Kidney (tissue), 13 donors: ENCODE measurements at regions not wholly inside any gene's neighbourhood (a gene's known extent, or its start where the extent isn't known, plus 50 kb on each side); places are given as distances from the start of the nearest gene placed in this dataset.
A peak's percentile ranks its signal among the peaks of the same experiment; 100 is the strongest.

Source experiments
- DNase-seq, 5 donors: peaks; one replicate each; pipeline ENCODE4 v3.0.0-alpha.2; 2013 to 2020
- FAIRE-seq: peaks from 2 replicates; lab custom pipeline; 2012; peaks lifted over from hg19 to GRCh38; lab: Jason Lieb, UNC
- H3K27ac ChIP-seq, 2 donors: one replicate each; pipeline ENCODE4 v1.7.0; 2013; ENCODE audit warnings: low read depth in 2 of 2, low read length in 2 of 2, inconsistent platforms in 1 of 2
- H3K27me3 ChIP-seq: one replicate; pipeline ENCODE4 v1.7.1; 2013; ENCODE audit warnings: low read length, inconsistent platforms; ENCODE audit not compliant: control insufficient read depth, insufficient read depth
- H3K36me3 ChIP-seq, 3 donors: one replicate each; pipeline versions ENCODE4 v1.7.0 to v1.7.1; 2013; ENCODE audit warnings: low read length in 3 of 3, control low read depth in 1 of 3, inconsistent platforms in 1 of 3; ENCODE audit not compliant: insufficient read depth in 3 of 3, control insufficient read depth in 2 of 3
- H3K4me1 ChIP-seq, 3 donors: one replicate each; pipeline versions ENCODE4 v1.7.0 to v1.7.1; 2013; ENCODE audit warnings: low read length in 3 of 3, inconsistent platforms in 1 of 3, low read depth in 1 of 3; ENCODE audit not compliant: control insufficient read depth in 2 of 3, insufficient read depth in 2 of 3
- H3K4me3 ChIP-seq, 3 donors: one replicate each; pipeline versions ENCODE4 v1.7.0 to v1.8.1; 2013; ENCODE audit warnings: low read length in 3 of 3, control low read depth in 1 of 3, inconsistent platforms in 1 of 3
- H3K9ac ChIP-seq, 3 donors: one replicate each; pipeline versions ENCODE4 v1.7.0 to v1.7.1; 2013; ENCODE audit warnings: low read length in 3 of 3, control low read depth in 1 of 3, inconsistent platforms in 1 of 3
- H3K9me3 ChIP-seq, 3 donors: one replicate each; pipeline versions ENCODE4 v1.7.0 to v1.7.1; 2013; ENCODE audit warnings: low read length in 3 of 3, control low read depth in 1 of 3, inconsistent platforms in 1 of 3; ENCODE audit not compliant: control insufficient read depth in 2 of 3, insufficient read depth in 1 of 3
- CTCF ChIP-seq: IDR thresholded peaks from 3 replicates; pipeline ENCODE4 v1.5.1; 2012; ENCODE audit warnings: mild to moderate bottlenecking, moderate library complexity, borderline replicate concordance; ENCODE audit not compliant: insufficient read depth; ENCODE audit errors: extremely low read depth
- intact Hi-C: fragments of 100-400 bp; cut with DNase I; formaldehyde crosslinking; loops from one replicate; pipeline ENCODE4 v1.11.1; 2022
- donor health status: control.
- donor health status: control.
- donor health status: control.
- donor health status: control.
- donor health status: control.
- donor health status: DM: yes; HTN: yes; CAD: no.
- donor health status: Normal renal cell carcinoma (clear cell type).

GRCh38 chr1:30412241-30413110 is 310.9 kb downstream of the MATN1 start:
- no peak for FAIRE-seq

GRCh38 chr1:30411206-30411605 is 312.2 kb downstream of the MATN1 start:
- DNase-seq: peak in 1 of 5 donors; percentile 8
- H3K4me3 ChIP-seq: no peak overlapping the region
- H3K27me3 ChIP-seq: no peaks in the 10 kb centered on the region
- no peak for TF ChIP-seq CTCF
- intact Hi-C loops: no loop called here
- H3K9ac ChIP-seq: no peak overlapping the region
- no peak overlapping the region for H3K27ac ChIP-seq
- no peak for FAIRE-seq
- H3K36me3 ChIP-seq: no peaks in the 10 kb centered on the region
- no peaks in the 10 kb centered on the region for H3K4me1 ChIP-seq
- H3K9me3 ChIP-seq: no peaks in the 10 kb centered on the region

More at GRCh38 chr1:30412241-30413110, 310.9 kb downstream of the MATN1 start:
- H3K9ac ChIP-seq: no peak overlapping the region
- no peaks in the 10 kb centered on the region for H3K9me3 ChIP-seq
- H3K27me3 ChIP-seq: no peaks in the 10 kb centered on the region
- DNase-seq: peak in 2 of 5 donors; percentile 11 to 21
- H3K36me3 ChIP-seq: no peaks in the 10 kb centered on the region
- no peak overlapping the region for H3K4me3 ChIP-seq
- TF ChIP-seq CTCF: no peak
- H3K4me1 ChIP-seq: no peaks in the 10 kb centered on the region
- intact Hi-C loops: no loop called here
- no peak overlapping the region for H3K27ac ChIP-seq

- Histone ChIP-seq H3K27me3 (no peaks in the 10 kb centered on the region), H3K36me3 (no peaks in the 10 kb centered on the region), H3K9ac (no peak overlapping the region), H3K9me3 (no peaks in the 10 kb centered on the region), H3K4me1 (no peaks in the 10 kb centered on the region), H3K4me3 (no peak overlapping the region), H3K27ac (no peak overlapping the region)
- FAIRE-seq (no peak), DNase-seq (peak in 1 of 5 donors; percentile 8)
- TF ChIP-seq CTCF: no peak
- intact Hi-C loops: no loop called here
These were observed 313.1 kb downstream of the MATN1 start for GRCh38 chr1:30410153-30410851.
